Neural progenitor cell (in vitro differentiated cells): ENCODE measurements at regions not wholly inside any gene's neighbourhood (a gene's known extent, or its start where the extent isn't known, plus 50 kb on each side); places are given as distances from the start of the nearest gene placed in this dataset.

ENCODE experiments used
- CTCF ChIP-seq: fragments of 200-600 bp; sonication (generic); IDR thresholded peaks from 2 replicates; pipeline ENCODE4 v1.5.1; 2017; ENCODE audit warnings: antibody characterized with exemption, mild to moderate bottlenecking
- EZH2 ChIP-seq: fragments of 200-600 bp; sonication (generic); IDR thresholded peaks from 2 replicates; pipeline ENCODE4 v1.6.1; 2017; ENCODE audit warnings: antibody characterized with exemption, mild to moderate bottlenecking, moderate library complexity

DNA sequence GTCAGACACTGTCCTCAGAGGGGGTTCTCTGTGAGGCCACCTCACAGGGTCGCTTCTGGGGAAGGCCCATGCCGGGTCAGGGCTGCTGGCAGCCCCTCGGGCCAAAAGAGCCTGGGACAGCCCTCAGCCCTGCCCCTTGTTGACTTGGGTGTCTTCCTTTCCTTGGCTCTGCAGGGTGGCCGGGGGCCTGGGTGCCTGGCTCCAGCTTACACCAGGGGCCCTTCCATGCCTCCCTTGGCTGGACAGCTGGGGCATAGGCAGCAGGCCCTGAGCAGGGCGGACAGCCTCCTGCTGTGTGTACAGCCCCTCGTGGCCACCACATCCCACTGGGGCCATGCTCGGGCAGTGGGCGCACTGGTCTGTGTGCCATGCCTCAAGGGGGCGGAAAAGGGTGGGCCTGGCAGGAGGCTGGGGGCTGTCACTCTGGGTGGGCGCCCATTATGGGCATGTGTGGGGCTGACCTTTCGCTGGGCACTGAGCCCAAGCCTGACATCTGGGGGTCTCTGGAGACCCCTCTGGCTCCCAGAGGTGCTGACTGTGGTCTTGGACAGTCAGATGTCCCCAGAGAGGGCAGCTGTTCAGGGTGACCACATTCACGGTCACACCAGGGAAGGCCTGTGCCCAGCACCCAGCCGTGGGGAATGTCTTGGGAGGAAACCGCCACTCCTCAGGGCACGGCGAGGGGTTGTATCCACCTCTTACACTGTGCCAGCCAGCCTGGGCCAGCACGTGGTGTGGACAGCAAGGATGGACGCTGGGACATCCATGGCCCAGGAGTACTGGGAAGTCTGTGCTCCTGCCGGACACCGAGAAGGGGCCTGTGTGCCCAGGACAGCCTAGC, 313.3 kb downstream of the TMEM121 start:
- TF ChIP-seq CTCF (no peak), EZH2 (no peak)
